ENCODE measurements at regions not wholly inside any gene's neighbourhood (a gene's known extent, or its start where the extent isn't known, plus 50 kb on each side); places are given as distances from the start of the nearest gene placed in this dataset.
A peak's percentile ranks its signal among the peaks of the same experiment; 100 is the strongest.

- peaks cover 5% of the 10 kb centered on the region for H3K4me1 ChIP-seq (replicated peaks)
- H3K36me3 ChIP-seq = no peaks in the 10 kb centered on the region
- H3K27ac ChIP-seq = peak overlapping the region; percentile 23 to 47
- intact Hi-C loops (cut with DNase I) = no loop called here
- H3K9me3 ChIP-seq = no peaks in the 10 kb centered on the region
- peak; percentile 58 for DNase-seq (ENCODE audit: low spot score)
- no peaks in the 10 kb centered on the region for H3K27me3 ChIP-seq (replicated peaks; ENCODE audit: insufficient read depth)
- 63% methylated on average over 4 of the region's 4 CpGs for WGBS
- no peak overlapping the region for H3K4me3 ChIP-seq
- TF ChIP-seq POLR2A (IDR thresholded peaks at IDR 0.05) (no peak), POLR2AphosphoS5 (IDR thresholded peaks at IDR 0.05) (peak; percentile 46), CTCF (IDR thresholded peaks at IDR 0.05) (no peak)
Measured at GRCh38 chr18:61651880-61652268, 240.9 kb downstream of the RNF152 start.

- 31% methylated on average over 3 of the region's 3 CpGs for WGBS
- TF ChIP-seq POLR2AphosphoS5 (IDR thresholded peaks at IDR 0.05) = no peak
- no peak for TF ChIP-seq POLR2A (IDR thresholded peaks at IDR 0.05)
- TF ChIP-seq CTCF (IDR thresholded peaks at IDR 0.05) = no peak
- Histone ChIP-seq H3K27ac (peak overlapping the region; percentile 23 to 47), H3K9me3 (no peaks in the 10 kb centered on the region), H3K27me3 (replicated peaks; ENCODE audit: insufficient read depth) (no peaks in the 10 kb centered on the region), H3K36me3 (no peaks in the 10 kb centered on the region), H3K4me3 (no peak overlapping the region), H3K4me1 (replicated peaks) (peaks cover 5% of the 10 kb centered on the region)
- intact Hi-C loops (cut with DNase I) = no loop called here
- peak; percentile 23 for DNase-seq (ENCODE audit: low spot score)
Measured at GRCh38 chr18:61651145-61651879, 241.5 kb downstream of the RNF152 start.

- no peaks in the 10 kb centered on the region for H3K36me3 ChIP-seq
- WGBS = 63% methylated on average over 8 of the region's 8 CpGs
- H3K27me3 ChIP-seq (replicated peaks; ENCODE audit: insufficient read depth) = no peaks in the 10 kb centered on the region
- TF ChIP-seq POLR2AphosphoS5 (IDR thresholded peaks at IDR 0.05) (no peak), POLR2A (IDR thresholded peaks at IDR 0.05) (no peak), CTCF (IDR thresholded peaks at IDR 0.05) (no peak)
- no peaks in the 10 kb centered on the region for H3K9me3 ChIP-seq
- intact Hi-C loops (cut with DNase I) = no loop called here
- H3K4me3 ChIP-seq = no peak overlapping the region
- H3K27ac ChIP-seq = no peak overlapping the region
- no peaks in the 10 kb centered on the region for H3K4me1 ChIP-seq (replicated peaks)
- DNase-seq (ENCODE audit: low spot score) = no peak
Measured at GRCh38 chr18:61643884-61644647, 248.7 kb downstream of the RNF152 start.

- 88% methylated on average over 2 of the region's 2 CpGs for WGBS
- no peak overlapping the region for H3K27ac ChIP-seq
Measured at GRCh38 chr18:61639886-61640285, 252.9 kb downstream of the RNF152 start.

GRCh38 chr18:61637905-61638595 lies 254.8 kb downstream of the RNF152 start:
- H3K4me3 ChIP-seq = no peak overlapping the region
- H3K27me3 ChIP-seq (replicated peaks; ENCODE audit: insufficient read depth) = no peaks in the 10 kb centered on the region
- TF ChIP-seq POLR2A (IDR thresholded peaks at IDR 0.05) (no peak), POLR2AphosphoS5 (IDR thresholded peaks at IDR 0.05) (no peak), CTCF (IDR thresholded peaks at IDR 0.05) (no peak)
- peaks cover 9% of the 10 kb centered on the region for H3K4me1 ChIP-seq (replicated peaks)
- H3K36me3 ChIP-seq = no peaks in the 10 kb centered on the region
- H3K27ac ChIP-seq = no peak overlapping the region
- intact Hi-C loops (cut with DNase I) = loop anchor here (10.0 kb wide), 1 partner anchor 497 kb away; no protein-coding TSS in a partner anchor
- whole genome bisulfite sequencing = 41% methylated on average over 4 of the region's 4 CpGs
- DNase-seq (ENCODE audit: low spot score) = no peak
- no peaks in the 10 kb centered on the region for H3K9me3 ChIP-seq

More at GRCh38 chr18:61639886-61640285, 252.9 kb downstream of the RNF152 start:
- intact Hi-C loops (cut with DNase I) = loop anchor here (10.0 kb wide), 1 partner anchor 495 kb away; no protein-coding TSS in a partner anchor
- H3K36me3 ChIP-seq = no peaks in the 10 kb centered on the region
- H3K27me3 ChIP-seq (replicated peaks; ENCODE audit: insufficient read depth) = no peaks in the 10 kb centered on the region
- peaks cover 9% of the 10 kb centered on the region for H3K4me1 ChIP-seq (replicated peaks)
- no peak for TF ChIP-seq POLR2AphosphoS5 (IDR thresholded peaks at IDR 0.05)
- no peaks in the 10 kb centered on the region for H3K9me3 ChIP-seq
- H3K4me3 ChIP-seq = no peak overlapping the region
- DNase-seq (ENCODE audit: low spot score) = no peak

Data from prostate gland (tissue), 2 donors.